PFSK-1 (cell line): ENCODE measurements at regions not wholly inside any gene's neighbourhood (a gene's known extent, or its start where the extent isn't known, plus 50 kb on each side); places are given as distances from the start of the nearest gene placed in this dataset.

ENCODE experiments used
- FOXP2 ChIP-seq: optimal IDR thresholded peaks from 2 replicates; pipeline ENCODE3; 2011; ENCODE audit warnings: borderline replicate concordance, control low read depth, inconsistent platforms; ENCODE audit not compliant: insufficient read depth; ENCODE audit errors: extremely low read length, extremely low read depth
- POLR2AphosphoS5 ChIP-seq: IDR thresholded peaks from 2 replicates; pipeline ENCODE4 v1.6.1; 2012; ENCODE audit warnings: low read depth, mild to moderate bottlenecking, control low read depth, low read length, moderate library complexity
- SIN3A ChIP-seq: IDR thresholded peaks from 2 replicates; pipeline ENCODE4 v1.6.1; 2012; ENCODE audit warnings: mild to moderate bottlenecking, low read length, moderate library complexity, borderline replicate concordance; ENCODE audit not compliant: insufficient read depth
- TAF1 ChIP-seq: IDR thresholded peaks from 2 replicates; pipeline ENCODE4 v1.6.1; 2012; ENCODE audit warnings: low read length, control low read depth, borderline replicate concordance; ENCODE audit not compliant: insufficient read depth
- TF ChIP-seq, protein P1 (sequence below), 2 experiments: IDR thresholded peaks; 2 replicates each; pipeline versions ENCODE4 v1.6.1 to v1.8.0; 2011 to 2012; ENCODE audit warnings: low read depth in 2 of 2, low read length in 2 of 2, control low read depth in 1 of 2, inconsistent platforms in 1 of 2, mild to moderate bottlenecking in 1 of 2, moderate library complexity in 1 of 2; ENCODE audit not compliant: insufficient read depth in 1 of 2

DNA sequence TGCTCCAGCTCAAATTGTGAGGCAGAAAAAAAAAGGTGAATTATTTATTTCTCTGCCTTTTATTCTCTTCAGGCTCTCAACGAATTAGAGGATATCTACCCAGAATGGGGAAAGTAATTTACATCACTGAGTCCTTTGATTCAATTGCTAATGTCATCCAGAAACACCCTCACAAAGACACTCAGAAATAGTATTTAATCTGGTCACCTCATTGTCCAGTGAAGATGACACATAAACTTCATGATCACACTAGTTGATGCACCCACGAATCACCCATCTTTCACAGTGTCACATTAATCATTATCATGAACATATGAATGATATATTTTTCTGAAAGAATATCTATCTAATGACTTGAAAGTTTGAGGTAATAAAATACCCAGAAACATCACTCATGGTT is 868.5 kb downstream of the BRINP3 start:
- TF ChIP-seq SIN3A (no peak), POLR2AphosphoS5 (no peak), FOXP2 (no peak), TAF1 (no peak)
- TF ChIP-seq, protein P1, sequence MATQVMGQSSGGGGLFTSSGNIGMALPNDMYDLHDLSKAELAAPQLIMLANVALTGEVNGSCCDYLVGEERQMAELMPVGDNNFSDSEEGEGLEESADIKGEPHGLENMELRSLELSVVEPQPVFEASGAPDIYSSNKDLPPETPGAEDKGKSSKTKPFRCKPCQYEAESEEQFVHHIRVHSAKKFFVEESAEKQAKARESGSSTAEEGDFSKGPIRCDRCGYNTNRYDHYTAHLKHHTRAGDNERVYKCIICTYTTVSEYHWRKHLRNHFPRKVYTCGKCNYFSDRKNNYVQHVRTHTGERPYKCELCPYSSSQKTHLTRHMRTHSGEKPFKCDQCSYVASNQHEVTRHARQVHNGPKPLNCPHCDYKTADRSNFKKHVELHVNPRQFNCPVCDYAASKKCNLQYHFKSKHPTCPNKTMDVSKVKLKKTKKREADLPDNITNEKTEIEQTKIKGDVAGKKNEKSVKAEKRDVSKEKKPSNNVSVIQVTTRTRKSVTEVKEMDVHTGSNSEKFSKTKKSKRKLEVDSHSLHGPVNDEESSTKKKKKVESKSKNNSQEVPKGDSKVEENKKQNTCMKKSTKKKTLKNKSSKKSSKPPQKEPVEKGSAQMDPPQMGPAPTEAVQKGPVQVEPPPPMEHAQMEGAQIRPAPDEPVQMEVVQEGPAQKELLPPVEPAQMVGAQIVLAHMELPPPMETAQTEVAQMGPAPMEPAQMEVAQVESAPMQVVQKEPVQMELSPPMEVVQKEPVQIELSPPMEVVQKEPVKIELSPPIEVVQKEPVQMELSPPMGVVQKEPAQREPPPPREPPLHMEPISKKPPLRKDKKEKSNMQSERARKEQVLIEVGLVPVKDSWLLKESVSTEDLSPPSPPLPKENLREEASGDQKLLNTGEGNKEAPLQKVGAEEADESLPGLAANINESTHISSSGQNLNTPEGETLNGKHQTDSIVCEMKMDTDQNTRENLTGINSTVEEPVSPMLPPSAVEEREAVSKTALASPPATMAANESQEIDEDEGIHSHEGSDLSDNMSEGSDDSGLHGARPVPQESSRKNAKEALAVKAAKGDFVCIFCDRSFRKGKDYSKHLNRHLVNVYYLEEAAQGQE (IDR thresholded peaks at IDR 0.05; ENCODE audit: insufficient read depth in 1 of 2, low read depth in 2 of 2, low read length in 2 of 2): no peak

DNA sequence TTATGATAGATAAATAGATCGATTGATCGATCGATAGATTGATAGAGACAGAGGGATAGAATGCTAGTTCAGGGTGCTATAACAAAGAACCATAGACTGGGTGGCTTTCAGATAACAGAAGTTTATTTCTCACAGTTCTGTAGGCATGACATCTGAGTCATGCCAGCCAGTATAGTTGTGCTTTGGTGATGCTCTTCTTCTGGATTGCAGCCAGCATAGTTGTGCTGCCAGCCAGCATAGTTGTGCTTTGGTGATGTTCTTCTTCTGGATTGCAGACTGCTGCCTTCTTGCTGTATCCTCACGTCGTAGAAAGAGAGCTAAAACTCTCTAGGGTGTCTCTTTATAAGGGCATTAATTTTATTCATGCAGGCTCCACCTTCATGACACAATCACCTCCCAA is 860.8 kb downstream of the BRINP3 start:
- TF ChIP-seq POLR2AphosphoS5 (no peak), FOXP2 (no peak), TAF1 (no peak), SIN3A (no peak)
- TF ChIP-seq, protein P1 (IDR thresholded peaks at IDR 0.05; ENCODE audit: insufficient read depth in 1 of 2, low read depth in 2 of 2, low read length in 2 of 2): no peak

DNA sequence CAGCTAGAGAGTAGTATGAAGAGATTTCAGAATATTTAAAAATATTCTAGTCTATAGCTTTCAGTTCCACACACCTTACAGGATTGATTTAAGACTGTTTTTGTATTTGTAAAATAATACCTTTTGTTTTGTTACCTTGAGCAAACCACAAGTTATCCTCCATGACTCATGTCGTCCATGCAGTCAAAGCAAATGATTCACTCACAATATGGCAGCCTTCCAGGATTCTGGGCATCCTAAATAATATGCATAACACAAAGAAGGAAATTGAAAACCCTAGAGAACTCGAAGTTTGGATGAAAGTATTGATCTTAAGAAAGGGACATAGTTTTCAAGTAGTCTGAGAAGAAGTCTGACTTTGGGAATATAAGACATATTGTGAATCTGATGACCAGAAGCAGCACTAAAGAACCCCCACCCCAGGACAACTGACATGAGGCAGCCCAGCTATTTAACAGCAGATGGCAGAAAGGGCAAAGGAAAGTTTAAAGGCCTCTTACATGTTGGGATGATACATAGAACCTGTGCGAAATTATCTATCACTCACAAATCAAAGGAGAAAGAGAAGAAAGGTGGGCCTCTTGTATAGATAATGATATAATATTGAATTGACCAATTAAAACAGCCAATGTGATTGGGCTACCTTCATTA is 857.9 kb downstream of the BRINP3 start:
- TF ChIP-seq FOXP2: no peak
- no peak for TF ChIP-seq TAF1
- TF ChIP-seq, protein P1 (IDR thresholded peaks at IDR 0.05; ENCODE audit: insufficient read depth in 1 of 2, low read depth in 2 of 2, low read length in 2 of 2): no peak

DNA sequence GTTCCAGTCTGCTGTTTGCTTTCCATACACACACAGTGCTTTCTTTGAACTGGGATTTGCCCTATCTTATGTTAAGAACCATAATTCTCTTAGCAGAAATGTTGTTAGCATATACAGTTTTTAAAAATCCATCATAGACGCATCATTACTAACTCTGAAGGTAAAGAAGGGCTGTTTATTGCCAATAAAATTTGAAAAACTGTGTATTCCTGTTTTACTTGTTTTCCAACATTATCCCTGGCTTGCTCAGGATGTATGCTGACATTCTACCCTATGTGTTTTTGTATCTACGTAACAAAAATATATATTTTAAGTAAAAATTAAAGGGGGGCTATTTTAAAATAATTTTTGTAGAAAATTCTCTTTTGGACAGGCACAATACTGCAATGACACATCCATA is 857.2 kb downstream of the BRINP3 start:
- TF ChIP-seq, protein P1 (IDR thresholded peaks at IDR 0.05; ENCODE audit: insufficient read depth in 1 of 2, low read depth in 2 of 2, low read length in 2 of 2): no peak
- TF ChIP-seq TAF1 (no peak), POLR2AphosphoS5 (no peak), SIN3A (no peak), FOXP2 (no peak)

DNA sequence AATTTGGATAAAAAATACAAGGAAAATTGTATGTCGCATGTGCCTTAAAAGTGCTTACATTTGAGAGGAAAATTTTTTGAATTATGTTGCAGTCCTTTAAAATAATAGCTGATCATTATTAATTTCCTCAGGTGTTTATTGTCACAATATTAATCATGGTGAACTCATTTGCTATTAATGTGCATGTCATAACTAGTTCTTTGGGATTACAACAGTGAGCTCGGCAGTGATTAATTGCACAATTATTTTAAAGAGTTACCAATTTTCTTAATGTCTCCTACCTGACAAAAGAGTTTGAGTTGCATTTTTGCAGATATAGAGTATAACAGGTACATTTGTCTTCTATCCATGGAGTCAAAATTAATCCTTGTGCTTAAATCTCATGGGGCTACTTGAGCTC is 854.3 kb downstream of the BRINP3 start:
- TF ChIP-seq FOXP2: no peak
- TF ChIP-seq, protein P1 (IDR thresholded peaks at IDR 0.05; ENCODE audit: insufficient read depth in 1 of 2, low read depth in 2 of 2, low read length in 2 of 2): no peak
- TF ChIP-seq SIN3A: no peak
- no peak for TF ChIP-seq TAF1
- TF ChIP-seq POLR2AphosphoS5: no peak
